Trophoblast cell (in vitro differentiated cells and primary cell): ENCODE measurements at regions not wholly inside any gene's neighbourhood (a gene's known extent, or its start where the extent isn't known, plus 50 kb on each side); places are given as distances from the start of the nearest gene placed in this dataset.
"Not testable (repeated sequence)": the region's sequence is repeated elsewhere in the genome, so short reads cannot be mapped to it uniquely, and the experiment has no call there.

Experiments used
- DNase-seq, 2 donors: peaks; one replicate each; pipeline ENCODE4 v3.0.0-alpha.2; 2016
- H2AFZ ChIP-seq: 2 replicates; pipeline ENCODE4 v1.6.1; 2013; ENCODE audit warnings: low read length, moderate library complexity, mild to moderate bottlenecking; ENCODE audit not compliant: insufficient read depth, poor library complexity
- H2AK5ac ChIP-seq: 2 replicates; pipeline ENCODE4 v1.6.1; 2013; ENCODE audit warnings: mild to moderate bottlenecking, low read length
- H2BK120ac ChIP-seq: 2 replicates; pipeline ENCODE4 v1.6.1; 2013; ENCODE audit warnings: low read length, mild to moderate bottlenecking, moderate library complexity; ENCODE audit not compliant: insufficient read depth, poor library complexity
- H2BK12ac ChIP-seq: 2 replicates; pipeline ENCODE4 v1.6.1; 2013; ENCODE audit warnings: mild to moderate bottlenecking, low read length, moderate library complexity
- H2BK5ac ChIP-seq: 2 replicates; pipeline ENCODE4 v1.6.1; 2013; ENCODE audit warnings: low read length, low read depth, moderate library complexity, mild to moderate bottlenecking; ENCODE audit not compliant: poor library complexity
- H3K14ac ChIP-seq: 2 replicates; pipeline ENCODE4 v1.6.1; 2013; ENCODE audit warnings: mild to moderate bottlenecking, low read length
- H3K18ac ChIP-seq: 2 replicates; pipeline ENCODE4 v1.6.1; 2013; ENCODE audit warnings: mild to moderate bottlenecking, low read length
- H3K23ac ChIP-seq: 2 replicates; pipeline ENCODE4 v1.6.1; 2013; ENCODE audit warnings: low read length
- H3K27ac ChIP-seq: 2 replicates; pipeline ENCODE4 v1.5.1; 2013; ENCODE audit warnings: low read depth, mild to moderate bottlenecking, inconsistent platforms, low read length, moderate library complexity
- H3K27me3 ChIP-seq: 2 replicates; pipeline ENCODE4 v1.6.1; 2013; ENCODE audit warnings: inconsistent platforms, mild to moderate bottlenecking, low read length, moderate library complexity; ENCODE audit not compliant: insufficient read depth
- H3K36me3 ChIP-seq, 2 experiments: 1 replicate in 1 of 2; 2 replicates in 1 of 2; pipeline ENCODE4 v1.6.1; 2013; ENCODE audit warnings: low read length in 2 of 2, mild to moderate bottlenecking in 2 of 2, moderate library complexity in 1 of 2; ENCODE audit not compliant: insufficient read depth in 2 of 2, control insufficient read depth in 1 of 2
- H3K4ac ChIP-seq: 2 replicates; pipeline ENCODE4 v1.6.1; 2013; ENCODE audit warnings: low read depth, mild to moderate bottlenecking, low read length, moderate library complexity
- H3K4me1 ChIP-seq, 2 experiments: 1 replicate in 1 of 2; 2 replicates in 1 of 2; pipeline ENCODE4 v1.6.1; 2013; ENCODE audit warnings: low read length in 2 of 2, mild to moderate bottlenecking in 2 of 2, moderate library complexity in 1 of 2; ENCODE audit not compliant: insufficient read depth in 2 of 2, control insufficient read depth in 1 of 2
- H3K4me2 ChIP-seq: 2 replicates; pipeline ENCODE4 v1.6.1; 2013; ENCODE audit warnings: inconsistent platforms, mild to moderate bottlenecking, low read length, moderate library complexity
- H3K4me3 ChIP-seq: 2 replicates; pipeline ENCODE4 v1.5.1; 2013; ENCODE audit warnings: mild to moderate bottlenecking, low read depth, low read length, inconsistent platforms
- H3K79me1 ChIP-seq: one replicate; pipeline ENCODE4 v1.6.1; 2013; ENCODE audit warnings: low read length
- H3K79me2 ChIP-seq: 2 replicates; pipeline ENCODE4 v1.6.1; 2013; ENCODE audit warnings: low read length, mild to moderate bottlenecking; ENCODE audit not compliant: control insufficient read depth, insufficient read depth, poor library complexity
- H3K9ac ChIP-seq: 2 replicates; pipeline ENCODE4 v1.6.1; 2013; ENCODE audit warnings: mild to moderate bottlenecking, low read length
- H3K9me3 ChIP-seq: 2 replicates; pipeline ENCODE4 v1.6.1; 2013; ENCODE audit warnings: low read depth, mild to moderate bottlenecking, control low read depth, inconsistent platforms, low read length; ENCODE audit not compliant: insufficient read depth
- H4K12ac ChIP-seq: 2 replicates; pipeline ENCODE4 v1.6.1; 2013; ENCODE audit warnings: low read depth, mild to moderate bottlenecking, low read length, moderate library complexity
- H4K8ac ChIP-seq: 2 replicates; pipeline ENCODE4 v1.6.1; 2013; ENCODE audit warnings: low read depth, mild to moderate bottlenecking, low read length, moderate library complexity
- H4K91ac ChIP-seq: one replicate; pipeline ENCODE4 v1.6.1; 2013; ENCODE audit warnings: low read depth, mild to moderate bottlenecking, low read length, moderate library complexity
- WGBS: extraction: QIAGEN DNeasy Blood & Tissue Kit; methylation state at CpG from one replicate; pipeline ENCODE4 v1.1.7; 2013; ENCODE audit warnings: missing lambda C conversion rate; ENCODE audit not compliant: insufficient read length, insufficient coverage; ENCODE audit errors: extremely low coverage; 5-methylcytosine and 5-hydroxymethylcytosine counted together

- not testable (repeated sequence) for H4K91ac ChIP-seq, H2AFZ ChIP-seq, H3K27ac ChIP-seq, H3K14ac ChIP-seq, H3K4me1 ChIP-seq, H4K12ac ChIP-seq, H3K27me3 ChIP-seq, H3K4me3 ChIP-seq, H3K79me1 ChIP-seq, H2BK12ac ChIP-seq, H3K36me3 ChIP-seq, H2AK5ac ChIP-seq, H4K8ac ChIP-seq, H3K4me2 ChIP-seq, H3K23ac ChIP-seq, H3K4ac ChIP-seq, H2BK120ac ChIP-seq, H3K9ac ChIP-seq, H2BK5ac ChIP-seq, H3K79me2 ChIP-seq, H3K18ac ChIP-seq
- WGBS, result no CpG with 5 or more reads among the region's 19 CpGs
- DNase-seq, result peak in 1 of 2 donors; percentile 63
- H3K9me3 ChIP-seq, result peaks cover 14% of the 10 kb centered on the region
These were observed 59.4 kb upstream of the CEACAM21 start for GRCh38 chr19:41516292-41517171.

DNA sequence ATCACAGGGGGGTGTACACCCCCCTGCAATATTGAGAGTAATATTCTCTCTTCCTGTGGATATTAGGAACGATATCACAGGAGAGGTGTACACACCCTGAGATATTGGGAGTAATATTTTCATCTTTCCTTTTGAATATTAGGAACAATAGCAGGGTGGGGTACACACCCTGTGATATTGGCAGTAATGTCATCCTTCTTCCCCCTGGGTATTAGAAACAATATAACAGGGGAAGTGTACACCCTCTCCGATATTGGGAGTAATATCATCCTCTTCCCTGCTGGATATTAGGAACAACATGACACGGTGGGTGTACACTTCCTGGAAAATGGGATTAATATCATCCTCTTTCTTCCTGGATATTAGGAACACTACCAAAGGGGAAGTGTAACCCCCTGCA, 57.8 kb upstream of the CEACAM21 start:
- H3K14ac ChIP-seq, result no peak overlapping the region
- no CpG with 5 or more reads among the region's 3 CpGs for WGBS
- no peak overlapping the region for H4K91ac ChIP-seq

DNA sequence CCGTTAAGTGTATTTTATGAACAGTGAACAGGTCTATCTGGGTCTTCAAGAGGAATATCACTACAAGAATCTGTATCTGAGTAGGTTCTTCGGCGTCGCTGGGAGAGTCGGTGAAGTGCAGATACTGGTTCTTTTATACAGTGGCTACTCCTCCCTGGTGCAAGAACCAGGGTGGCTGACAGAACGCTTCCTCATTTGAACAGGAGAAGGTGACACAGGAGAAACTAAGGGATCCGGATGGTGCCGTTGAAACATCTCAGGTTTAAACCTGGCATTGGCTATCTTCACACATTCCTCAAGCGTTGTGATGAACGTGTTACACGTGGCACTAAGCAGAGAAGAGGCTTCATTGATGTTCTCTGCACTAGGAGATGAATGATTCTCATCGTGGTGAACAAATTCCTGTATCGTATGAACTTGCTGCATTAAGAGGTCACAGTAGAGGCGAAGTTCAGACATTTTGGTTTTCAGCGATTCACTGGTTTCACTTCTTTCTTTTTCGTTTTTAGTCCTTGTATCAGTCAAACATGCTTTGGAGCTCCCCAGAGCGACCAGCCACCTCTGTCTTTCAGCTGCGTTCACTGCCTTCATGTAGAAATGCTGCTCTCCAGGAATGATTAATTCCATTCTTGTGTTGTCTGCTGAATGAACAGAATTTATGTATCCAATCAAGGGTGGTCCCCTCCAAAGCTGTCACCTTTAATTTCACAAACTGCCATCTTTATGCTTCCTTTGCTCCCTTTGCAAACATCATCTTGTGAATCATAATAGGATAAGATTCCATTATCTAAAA, 54.6 kb upstream of the CEACAM21 start:
- WGBS, result no CpG with 5 or more reads among the region's 18 CpGs
- H3K9ac ChIP-seq, H4K12ac ChIP-seq, H2BK5ac ChIP-seq, H3K4me1 ChIP-seq, DNase-seq, H4K8ac ChIP-seq, H2AFZ ChIP-seq, H2AK5ac ChIP-seq, H3K18ac ChIP-seq, H3K4ac ChIP-seq, H3K23ac ChIP-seq, H2BK120ac ChIP-seq, H3K36me3 ChIP-seq, H3K79me1 ChIP-seq, H2BK12ac ChIP-seq, H3K4me3 ChIP-seq, H3K14ac ChIP-seq, H3K9me3 ChIP-seq, H4K91ac ChIP-seq, H3K27ac ChIP-seq, H3K79me2 ChIP-seq: not testable (repeated sequence)
- Histone ChIP-seq H3K27me3 (peaks cover 20% of the 10 kb centered on the region), H3K4me2 (peak overlapping the region; percentile 61)

More for the DNA sequence above, 57.8 kb upstream of the CEACAM21 start:
- H2BK120ac ChIP-seq, result no peak overlapping the region
- peaks cover 16% of the 10 kb centered on the region for H3K27me3 ChIP-seq
- H3K79me1 ChIP-seq, result no peaks in the 10 kb centered on the region
- H4K8ac ChIP-seq, result no peak overlapping the region
- no peak overlapping the region for H3K23ac ChIP-seq
- no peak overlapping the region for H2BK5ac ChIP-seq
- H3K4me3 ChIP-seq, result no peak overlapping the region
- peaks cover 2 to 3% of the 10 kb centered on the region in 2 experiments for H3K4me1 ChIP-seq
- H3K36me3 ChIP-seq, result no peaks in the 10 kb centered on the region
- no peak for DNase-seq
- H3K79me2 ChIP-seq, result no peaks in the 10 kb centered on the region
- H2BK12ac ChIP-seq, result no peak overlapping the region
- H3K9me3 ChIP-seq, result peaks cover 14% of the 10 kb centered on the region
- no peak overlapping the region for H3K4ac ChIP-seq
- H3K18ac ChIP-seq, result no peak overlapping the region
- H2AFZ ChIP-seq, result no peak overlapping the region
- no peak overlapping the region for H4K12ac ChIP-seq
- no peak overlapping the region for H2AK5ac ChIP-seq
- no peak overlapping the region for H3K9ac ChIP-seq
- no peak overlapping the region for H3K4me2 ChIP-seq
- H3K27ac ChIP-seq, result no peak overlapping the region

DNA sequence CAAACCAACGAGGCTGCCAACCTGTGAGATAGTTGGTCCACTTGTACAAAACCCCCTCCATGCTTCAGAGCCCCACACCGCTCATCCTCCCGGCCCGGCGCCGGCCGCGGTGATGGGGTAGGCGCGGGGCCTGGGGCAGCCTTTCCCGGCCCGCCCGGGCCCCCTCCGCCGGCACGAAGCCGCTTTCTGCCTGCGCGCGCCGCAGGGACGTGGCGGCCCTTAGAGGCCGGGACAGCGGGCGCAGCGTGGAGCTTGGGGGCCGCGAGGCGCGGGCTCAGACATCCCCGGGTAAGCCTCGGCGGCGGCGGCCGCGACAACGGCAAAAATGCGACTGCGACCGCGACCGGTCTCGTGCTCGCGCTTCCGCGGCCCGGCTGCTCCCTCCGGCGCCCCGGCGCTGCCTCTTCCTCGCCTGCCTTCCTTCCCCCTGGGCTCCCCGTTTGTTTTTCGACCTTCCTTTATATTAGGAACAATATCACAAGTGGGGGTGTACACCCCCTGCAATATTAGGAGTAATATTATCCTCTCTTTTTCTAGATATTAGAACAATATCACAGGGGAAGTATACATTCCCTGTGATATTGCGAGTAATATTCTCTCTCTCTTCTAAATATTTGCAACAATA, 53.9 kb upstream of the CEACAM21 start:
- DNase-seq, result no peak
- Histone ChIP-seq H3K4me3 (no peak overlapping the region), H2AFZ (no peak overlapping the region), H4K12ac (no peak overlapping the region), H3K4ac (no peak overlapping the region), H3K4me1 (no peaks in the 10 kb centered on the region), H2BK120ac (peak overlapping the region; percentile 43), H3K4me2 (peak overlapping the region; percentile 61), H3K27ac (no peak overlapping the region), H3K23ac (no peak overlapping the region), H3K27me3 (peaks cover 20% of the 10 kb centered on the region), H3K9me3 (no peaks in the 10 kb centered on the region), H3K79me2 (no peaks in the 10 kb centered on the region), H4K91ac (no peak overlapping the region), H4K8ac (no peak overlapping the region), H3K14ac (no peak overlapping the region), H2AK5ac (no peak overlapping the region), H3K9ac (no peak overlapping the region), H2BK12ac (no peak overlapping the region), H2BK5ac (no peak overlapping the region), H3K18ac (no peak overlapping the region), H3K36me3 (no peaks in the 10 kb centered on the region), H3K79me1 (no peaks in the 10 kb centered on the region)
- WGBS, result no CpG with 5 or more reads among the region's 58 CpGs
